DOHH2 (cell line): ENCODE measurements at regions not wholly inside any gene's neighbourhood (a gene's known extent, or its start where the extent isn't known, plus 50 kb on each side); places are given as distances from the start of the nearest gene placed in this dataset.

Experiments
- H3F3A ChIP-seq: fragments of 200-600 bp; sonication (generic), shearing (Covaris generic); 2 replicates; pipeline ENCODE4 v1.6.0; 2016; ENCODE audit warnings: antibody characterized with exemption, mild to moderate bottlenecking; ENCODE audit not compliant: control insufficient read depth, insufficient read depth
- H3K27ac ChIP-seq: fragments of 200-600 bp; sonication (generic); 2 replicates; pipeline ENCODE4 v1.5.1; 2014; ENCODE audit warnings: low read depth, mild to moderate bottlenecking, low read length, moderate library complexity
- H3K27me3 ChIP-seq: fragments of 200-600 bp; sonication (generic); 2 replicates; pipeline ENCODE4 v1.6.1; 2014; ENCODE audit warnings: mild to moderate bottlenecking, low read length, mixed read lengths; ENCODE audit not compliant: control insufficient read depth
- H3K36me3 ChIP-seq: fragments of 200-600 bp; sonication (generic); 2 replicates; pipeline ENCODE4 v1.6.1; 2014; ENCODE audit warnings: mild to moderate bottlenecking, low read length, moderate library complexity, mixed read lengths; ENCODE audit not compliant: control insufficient read depth
- H3K4me1 ChIP-seq: fragments of 200-600 bp; sonication (generic); 2 replicates; pipeline ENCODE4 v1.6.1; 2014; ENCODE audit warnings: mild to moderate bottlenecking, low read length, mixed read lengths; ENCODE audit not compliant: control insufficient read depth
- H3K4me2 ChIP-seq: fragments of 200-600 bp; sonication (generic); 2 replicates; pipeline ENCODE4 v1.6.0; 2014; ENCODE audit warnings: mild to moderate bottlenecking, low read length, moderate library complexity
- H3K4me3 ChIP-seq: fragments of 200-600 bp; sonication (generic); 2 replicates; pipeline ENCODE4 v1.5.1; 2014; ENCODE audit warnings: mild to moderate bottlenecking, low read length, mixed read lengths
- H3K79me2 ChIP-seq: fragments of 200-600 bp; sonication (generic); 2 replicates; pipeline ENCODE4 v1.6.1; 2014; ENCODE audit warnings: mild to moderate bottlenecking, low read length, mixed read lengths; ENCODE audit not compliant: control insufficient read depth
- H3K9me2 ChIP-seq: fragments of 200-600 bp; sonication (generic); replicated peaks from 2 replicates; pipeline ENCODE4 v1.6.1; 2014; ENCODE audit warnings: mild to moderate bottlenecking, low read length, mixed read lengths; ENCODE audit not compliant: control insufficient read depth
- H3K9me3 ChIP-seq: fragments of 200-600 bp; sonication (generic); 2 replicates; pipeline ENCODE4 v1.6.1; 2014; ENCODE audit warnings: antibody characterized with exemption, low read length, mixed read lengths; ENCODE audit not compliant: control insufficient read depth, insufficient read depth
- H4K20me1 ChIP-seq: fragments of 200-600 bp; sonication (generic); 2 replicates; pipeline ENCODE4 v1.6.0; 2014; ENCODE audit warnings: low read depth, mild to moderate bottlenecking, antibody characterized with exemption, low read length, moderate library complexity; ENCODE audit not compliant: control insufficient read depth, insufficient read depth
- EZH2phosphoT487 ChIP-seq: fragments of 200-600 bp; sonication (generic); IDR thresholded peaks from 2 replicates; pipeline ENCODE4 v1.6.1; 2017; ENCODE audit warnings: borderline replicate concordance, mild to moderate bottlenecking, antibody characterized with exemption, low read length, moderate library complexity, mixed read lengths
- TF ChIP-seq, protein P1 (sequence below): fragments of 200-600 bp; sonication (generic); IDR thresholded peaks from one replicate; pipeline ENCODE4 v1.5.1; 2014; ENCODE audit warnings: antibody characterized with exemption, mild to moderate bottlenecking, low read depth, low read length; ENCODE audit not compliant: poor library complexity, severe bottlenecking

DNA sequence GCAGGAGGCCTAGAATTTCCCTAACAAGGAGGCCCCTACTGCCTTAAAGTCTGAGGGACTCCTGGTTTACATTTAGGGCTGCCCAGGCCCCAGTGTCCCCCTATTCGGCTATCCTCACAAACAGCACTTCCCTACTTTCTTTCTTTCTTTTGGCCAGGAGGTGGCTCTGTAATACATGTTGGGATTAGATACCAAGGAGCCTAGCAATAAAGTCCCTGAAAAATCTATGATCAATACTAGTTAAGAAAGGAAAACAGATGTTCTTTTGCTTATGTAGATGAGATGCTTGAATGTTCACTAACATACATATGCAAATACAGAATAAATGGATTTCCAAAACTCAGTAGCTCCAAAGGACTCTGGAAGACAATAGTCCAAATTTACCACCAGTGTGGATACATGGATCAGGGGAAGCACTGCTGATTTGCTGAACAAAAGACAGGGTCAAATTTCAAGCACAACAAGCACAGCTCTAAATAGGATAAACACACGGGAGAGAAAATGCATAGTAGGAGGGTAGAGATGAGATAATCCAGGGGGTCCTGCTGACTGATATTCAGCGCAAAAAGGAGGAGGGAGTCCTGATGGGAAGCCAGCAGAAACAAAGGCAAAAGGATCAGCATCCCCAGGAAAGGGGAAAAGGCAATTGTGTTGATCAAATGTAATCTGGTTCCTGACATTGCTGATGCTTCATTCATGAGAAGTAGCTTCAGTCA is 240.0 kb downstream of the NUF2 start:
- Histone ChIP-seq H3F3A (no peaks in the 10 kb centered on the region), H3K9me2 (no peaks in the 10 kb centered on the region), H3K9me3 (no peaks in the 10 kb centered on the region), H3K36me3 (no peaks in the 10 kb centered on the region), H3K4me3 (no peak overlapping the region), H3K4me1 (no peaks in the 10 kb centered on the region), H3K27me3 (no peaks in the 10 kb centered on the region), H3K79me2 (no peaks in the 10 kb centered on the region), H3K4me2 (no peak overlapping the region), H4K20me1 (no peaks in the 10 kb centered on the region), H3K27ac (no peak overlapping the region)
- TF ChIP-seq EZH2phosphoT487 = no peak
- TF ChIP-seq, protein P1, sequence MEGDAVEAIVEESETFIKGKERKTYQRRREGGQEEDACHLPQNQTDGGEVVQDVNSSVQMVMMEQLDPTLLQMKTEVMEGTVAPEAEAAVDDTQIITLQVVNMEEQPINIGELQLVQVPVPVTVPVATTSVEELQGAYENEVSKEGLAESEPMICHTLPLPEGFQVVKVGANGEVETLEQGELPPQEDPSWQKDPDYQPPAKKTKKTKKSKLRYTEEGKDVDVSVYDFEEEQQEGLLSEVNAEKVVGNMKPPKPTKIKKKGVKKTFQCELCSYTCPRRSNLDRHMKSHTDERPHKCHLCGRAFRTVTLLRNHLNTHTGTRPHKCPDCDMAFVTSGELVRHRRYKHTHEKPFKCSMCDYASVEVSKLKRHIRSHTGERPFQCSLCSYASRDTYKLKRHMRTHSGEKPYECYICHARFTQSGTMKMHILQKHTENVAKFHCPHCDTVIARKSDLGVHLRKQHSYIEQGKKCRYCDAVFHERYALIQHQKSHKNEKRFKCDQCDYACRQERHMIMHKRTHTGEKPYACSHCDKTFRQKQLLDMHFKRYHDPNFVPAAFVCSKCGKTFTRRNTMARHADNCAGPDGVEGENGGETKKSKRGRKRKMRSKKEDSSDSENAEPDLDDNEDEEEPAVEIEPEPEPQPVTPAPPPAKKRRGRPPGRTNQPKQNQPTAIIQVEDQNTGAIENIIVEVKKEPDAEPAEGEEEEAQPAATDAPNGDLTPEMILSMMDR = peak; percentile 19

DNA sequence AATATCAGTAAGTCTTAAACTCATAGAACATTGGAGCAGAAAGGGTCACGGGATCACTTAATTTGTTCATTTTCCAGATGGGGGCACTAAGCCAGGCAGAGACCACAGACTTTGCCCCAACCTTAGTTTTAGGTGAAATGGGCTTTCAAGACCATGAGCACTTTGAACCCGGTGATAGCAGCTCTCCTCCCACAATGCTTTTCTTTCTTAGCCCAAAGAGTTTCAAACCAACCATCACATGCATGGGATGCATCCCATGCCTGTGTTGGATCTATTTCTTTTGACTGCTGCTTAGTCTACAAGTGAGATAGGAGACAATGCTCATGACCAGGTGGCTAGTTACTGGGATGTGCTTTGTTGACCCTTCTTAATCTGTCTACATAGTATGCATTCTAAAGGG is 240.6 kb downstream of the NUF2 start:
- H3K4me2 ChIP-seq = no peak overlapping the region
- no peaks in the 10 kb centered on the region for H3K4me1 ChIP-seq
- H3K79me2 ChIP-seq = no peaks in the 10 kb centered on the region
- H3K36me3 ChIP-seq = no peaks in the 10 kb centered on the region
- no peaks in the 10 kb centered on the region for H3K9me2 ChIP-seq
- no peaks in the 10 kb centered on the region for H3K27me3 ChIP-seq
- H3K4me3 ChIP-seq = no peak overlapping the region
- no peaks in the 10 kb centered on the region for H3F3A ChIP-seq
- no peaks in the 10 kb centered on the region for H4K20me1 ChIP-seq
- H3K9me3 ChIP-seq = no peaks in the 10 kb centered on the region
- no peak for TF ChIP-seq EZH2phosphoT487
- TF ChIP-seq, protein P1 = no peak
- no peak overlapping the region for H3K27ac ChIP-seq

DNA sequence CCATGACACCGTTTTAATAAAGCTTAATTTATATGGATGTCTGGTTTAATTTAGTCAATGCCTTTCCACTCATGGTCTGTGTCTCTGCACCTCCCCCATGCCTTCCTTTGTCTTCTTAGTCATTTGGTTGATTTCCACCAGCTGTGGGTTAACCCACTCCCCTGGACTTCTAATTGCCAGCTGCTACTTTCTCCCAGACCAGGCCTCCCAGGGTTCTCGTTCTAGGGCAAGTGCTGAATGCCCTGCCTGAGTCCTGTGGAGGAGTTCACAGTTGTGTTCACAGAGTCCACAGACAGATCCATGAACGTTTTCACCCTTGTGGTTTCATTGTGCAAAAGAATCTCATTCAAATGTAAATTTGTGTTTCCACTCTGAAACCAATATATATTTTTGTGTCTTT is 243.4 kb downstream of the NUF2 start:
- Histone ChIP-seq H3K4me1 (no peaks in the 10 kb centered on the region), H3K4me2 (no peak overlapping the region), H3K79me2 (no peaks in the 10 kb centered on the region), H3K9me3 (no peaks in the 10 kb centered on the region), H3K36me3 (no peaks in the 10 kb centered on the region), H4K20me1 (no peaks in the 10 kb centered on the region), H3K4me3 (no peak overlapping the region), H3K27ac (no peak overlapping the region), H3K9me2 (no peaks in the 10 kb centered on the region), H3K27me3 (no peaks in the 10 kb centered on the region), H3F3A (no peaks in the 10 kb centered on the region)
- TF ChIP-seq, protein P1 = no peak
- TF ChIP-seq EZH2phosphoT487 = no peak
